ENCODE measurements at regions not wholly inside any gene's neighbourhood (a gene's known extent, or its start where the extent isn't known, plus 50 kb on each side); places are given as distances from the start of the nearest gene placed in this dataset.

DNA sequence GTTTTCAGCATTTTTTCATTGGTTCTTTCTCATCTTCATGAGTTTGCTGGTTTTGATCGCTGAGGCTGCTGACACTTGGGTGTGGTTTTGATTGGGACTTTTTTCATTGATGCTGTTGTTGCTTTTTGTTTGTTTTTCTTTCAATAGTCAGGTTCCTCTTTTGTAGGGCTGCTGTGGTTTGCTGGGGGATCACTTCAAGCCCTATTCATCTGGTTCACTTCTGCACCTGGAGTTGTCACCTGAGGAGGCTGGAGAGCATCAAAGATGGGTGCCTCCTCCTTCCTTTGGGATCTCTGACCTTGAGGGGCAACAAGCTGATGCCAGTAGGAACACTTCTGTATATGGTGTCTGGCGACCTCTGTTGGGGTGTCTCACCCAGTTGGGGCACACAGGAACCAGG is 1279.9 kb upstream of the TMPRSS15 start:
- no peak overlapping the region for H3K9ac ChIP-seq (ENCODE audit: insufficient read length, low read depth)
- peaks cover 3% of the 10 kb centered on the region for H3K4me1 ChIP-seq (ENCODE audit: insufficient read depth, insufficient read length)
- no peaks in the 10 kb centered on the region for H3K27me3 ChIP-seq (ENCODE audit: insufficient read depth, insufficient read length)
- H3K36me3 ChIP-seq (ENCODE audit: insufficient read depth, insufficient read length, low read length), result no peaks in the 10 kb centered on the region
- TF ChIP-seq SUZ12 (IDR thresholded peaks at IDR 0.05; ENCODE audit: extremely low read depth, insufficient read depth, insufficient read length) (no peak), YY1 (IDR thresholded peaks at IDR 0.05; ENCODE audit: insufficient read depth, insufficient read length) (no peak), ZNF274 (IDR thresholded peaks at IDR 0.05; ENCODE audit: low read depth, low read length) (no peak)
- no peak overlapping the region for H3K4me3 ChIP-seq (ENCODE audit: insufficient read length, low read depth)
- DNase-seq (ENCODE audit: low read depth, low spot score), result no peak
- H3K9me3 ChIP-seq (ENCODE audit: insufficient read depth, low read length), result peaks cover 7% of the 10 kb centered on the region; the same call in 1 of the 2 replicates

DNA sequence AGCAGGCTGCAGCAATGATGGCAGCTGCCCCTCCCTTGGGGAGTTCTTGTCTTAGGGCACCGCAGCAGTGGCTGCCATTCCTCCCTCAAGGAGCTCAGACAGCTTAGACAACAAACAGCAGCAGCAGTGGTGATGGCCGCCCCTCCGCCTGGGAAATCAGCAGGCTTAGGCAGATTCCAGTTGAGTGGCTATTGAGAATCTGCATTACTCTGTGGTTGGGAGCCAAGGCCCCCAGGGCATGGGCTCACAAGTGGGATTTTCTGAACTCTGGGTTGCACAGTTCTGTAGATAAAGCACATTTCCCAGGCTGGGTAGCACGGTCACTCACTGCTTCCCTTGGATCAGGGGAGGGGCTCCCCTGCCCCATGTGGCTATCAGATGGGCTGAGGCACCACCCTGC is 1280.7 kb upstream of the TMPRSS15 start:
- no peak for TF ChIP-seq ZNF274 (IDR thresholded peaks at IDR 0.05; ENCODE audit: low read depth, low read length)
- no peak for TF ChIP-seq SUZ12 (IDR thresholded peaks at IDR 0.05; ENCODE audit: extremely low read depth, insufficient read depth, insufficient read length)
- no peak for TF ChIP-seq YY1 (IDR thresholded peaks at IDR 0.05; ENCODE audit: insufficient read depth, insufficient read length)
- Histone ChIP-seq H3K27me3 (ENCODE audit: insufficient read depth, insufficient read length) (no peaks in the 10 kb centered on the region), H3K4me3 (ENCODE audit: insufficient read length, low read depth) (no peak overlapping the region), H3K36me3 (ENCODE audit: insufficient read depth, insufficient read length, low read length) (no peaks in the 10 kb centered on the region), H3K9me3 (ENCODE audit: insufficient read depth, low read length) (peaks cover 7% of the 10 kb centered on the region; the same call in 1 of the 2 replicates), H3K4me1 (ENCODE audit: insufficient read depth, insufficient read length) (peaks cover 3% of the 10 kb centered on the region), H3K9ac (ENCODE audit: insufficient read length, low read depth) (no peak overlapping the region)
- DNase-seq (ENCODE audit: low read depth, low spot score), result no peak

DNA sequence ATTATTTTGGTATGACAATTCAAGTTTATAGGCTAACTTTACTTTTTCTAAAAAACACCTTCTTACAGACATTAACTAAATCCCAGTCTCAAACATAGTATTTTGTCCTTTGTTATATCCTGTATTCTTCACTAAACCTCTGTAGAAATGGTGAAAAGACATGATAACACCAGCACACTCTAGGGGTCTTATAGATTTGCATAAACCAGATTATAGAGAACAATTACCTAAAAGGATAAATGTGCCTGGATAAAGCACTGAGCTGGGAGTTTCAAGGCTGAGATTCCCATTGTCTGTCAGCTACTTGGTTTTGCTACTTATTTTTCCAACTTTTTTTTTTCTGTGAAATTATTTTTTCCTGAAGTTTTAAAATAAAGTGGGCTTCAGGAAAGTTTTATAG is 1288.6 kb upstream of the TMPRSS15 start:
- H3K4me3 ChIP-seq (ENCODE audit: insufficient read length, low read depth), result no peak overlapping the region
- no peaks in the 10 kb centered on the region for H3K4me1 ChIP-seq (ENCODE audit: insufficient read depth, insufficient read length)
- DNase-seq (ENCODE audit: low read depth, low spot score), result no peak
- no peaks in the 10 kb centered on the region for H3K9me3 ChIP-seq (ENCODE audit: insufficient read depth, low read length)
- H3K27me3 ChIP-seq (ENCODE audit: insufficient read depth, insufficient read length), result no peaks in the 10 kb centered on the region
- TF ChIP-seq SUZ12 (IDR thresholded peaks at IDR 0.05; ENCODE audit: extremely low read depth, insufficient read depth, insufficient read length) (no peak), YY1 (IDR thresholded peaks at IDR 0.05; ENCODE audit: insufficient read depth, insufficient read length) (no peak), ZNF274 (IDR thresholded peaks at IDR 0.05; ENCODE audit: low read depth, low read length) (no peak)
- H3K36me3 ChIP-seq (ENCODE audit: insufficient read depth, insufficient read length, low read length), result no peaks in the 10 kb centered on the region
- no peak overlapping the region for H3K9ac ChIP-seq (ENCODE audit: insufficient read length, low read depth)

DNA sequence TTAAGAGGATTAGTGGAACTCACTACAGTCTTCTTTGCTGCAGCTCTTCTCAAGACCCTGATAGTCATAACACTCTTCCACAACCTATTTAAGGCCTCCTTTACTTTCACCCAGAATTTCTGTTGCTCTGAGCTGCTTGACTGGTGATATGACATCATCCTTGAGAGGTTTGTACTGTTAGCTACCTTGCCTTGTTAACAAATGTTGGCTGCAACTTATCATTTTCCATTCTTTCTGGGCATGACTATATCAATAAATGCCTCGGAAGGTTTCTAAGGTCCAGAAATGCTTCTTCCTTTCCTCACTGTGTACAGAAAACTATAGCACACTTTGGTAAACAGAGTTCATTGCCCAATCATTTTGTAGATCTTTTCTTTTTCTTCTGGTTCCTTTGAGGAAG is 1292.2 kb upstream of the TMPRSS15 start:
- TF ChIP-seq ZNF274 (IDR thresholded peaks at IDR 0.05; ENCODE audit: low read depth, low read length) (no peak), SUZ12 (IDR thresholded peaks at IDR 0.05; ENCODE audit: extremely low read depth, insufficient read depth, insufficient read length) (no peak), YY1 (IDR thresholded peaks at IDR 0.05; ENCODE audit: insufficient read depth, insufficient read length) (no peak)
- no peaks in the 10 kb centered on the region for H3K36me3 ChIP-seq (ENCODE audit: insufficient read depth, insufficient read length, low read length)
- no peak overlapping the region for H3K9ac ChIP-seq (ENCODE audit: insufficient read length, low read depth)
- H3K27me3 ChIP-seq (ENCODE audit: insufficient read depth, insufficient read length), result no peaks in the 10 kb centered on the region
- no peaks in the 10 kb centered on the region for H3K9me3 ChIP-seq (ENCODE audit: insufficient read depth, low read length)
- H3K4me3 ChIP-seq (ENCODE audit: insufficient read length, low read depth), result no peak overlapping the region
- DNase-seq (ENCODE audit: low read depth, low spot score), result no peak
- H3K4me1 ChIP-seq (ENCODE audit: insufficient read depth, insufficient read length), result no peaks in the 10 kb centered on the region

DNA sequence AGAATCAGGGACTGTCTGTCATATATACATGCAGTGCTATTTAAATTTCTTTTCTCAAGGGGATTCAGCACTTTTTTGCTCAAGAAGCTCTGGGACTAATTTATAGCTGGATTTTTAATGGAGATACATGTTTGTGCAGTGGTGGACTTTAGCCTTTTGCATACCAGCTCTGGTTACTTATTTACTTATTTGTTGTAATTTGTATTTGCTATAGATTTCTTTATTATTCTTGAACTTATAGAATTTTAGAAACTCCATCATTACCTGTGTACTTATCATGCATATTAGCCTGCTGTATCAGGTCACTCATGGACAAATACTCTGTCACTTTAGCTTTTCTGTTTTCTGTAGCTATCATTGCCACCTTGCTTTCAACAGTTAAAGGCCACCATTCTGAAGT is 1296.9 kb upstream of the TMPRSS15 start:
- Histone ChIP-seq H3K36me3 (ENCODE audit: insufficient read depth, insufficient read length, low read length) (no peaks in the 10 kb centered on the region), H3K4me3 (ENCODE audit: insufficient read length, low read depth) (no peak overlapping the region), H3K27me3 (ENCODE audit: insufficient read depth, insufficient read length) (no peaks in the 10 kb centered on the region), H3K9ac (ENCODE audit: insufficient read length, low read depth) (no peak overlapping the region), H3K9me3 (ENCODE audit: insufficient read depth, low read length) (no peaks in the 10 kb centered on the region), H3K4me1 (ENCODE audit: insufficient read depth, insufficient read length) (no peaks in the 10 kb centered on the region)
- TF ChIP-seq SUZ12 (IDR thresholded peaks at IDR 0.05; ENCODE audit: extremely low read depth, insufficient read depth, insufficient read length), result no peak
- no peak for TF ChIP-seq YY1 (IDR thresholded peaks at IDR 0.05; ENCODE audit: insufficient read depth, insufficient read length)
- TF ChIP-seq ZNF274 (IDR thresholded peaks at IDR 0.05; ENCODE audit: low read depth, low read length), result no peak
- no peak for DNase-seq (ENCODE audit: low read depth, low spot score)

DNA sequence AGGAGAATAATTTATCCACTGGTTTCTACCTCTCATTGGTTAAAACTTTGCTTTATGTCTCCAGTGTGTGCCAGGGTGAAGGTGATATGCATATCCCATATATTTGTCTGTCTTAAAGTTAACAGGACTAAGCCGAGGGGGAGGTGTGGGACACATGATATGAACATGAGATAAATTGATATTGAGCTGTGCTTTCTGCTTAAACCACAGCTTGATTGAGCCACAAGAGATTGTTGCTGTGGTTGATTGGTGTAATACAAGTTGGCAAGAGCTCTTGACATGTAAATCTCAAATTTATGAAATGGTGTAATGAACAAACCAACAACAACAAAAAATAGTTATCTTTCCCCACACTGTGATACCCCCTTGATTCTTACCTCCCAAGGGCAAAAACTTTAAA is 1295.5 kb upstream of the NCAM2 start:
- H3K4me3 ChIP-seq (ENCODE audit: insufficient read length, low read depth), result no peak overlapping the region
- no peaks in the 10 kb centered on the region for H3K27me3 ChIP-seq (ENCODE audit: insufficient read depth, insufficient read length)
- H3K9ac ChIP-seq (ENCODE audit: insufficient read length, low read depth), result no peak overlapping the region
- H3K4me1 ChIP-seq (ENCODE audit: insufficient read depth, insufficient read length), result no peaks in the 10 kb centered on the region
- H3K36me3 ChIP-seq (ENCODE audit: insufficient read depth, insufficient read length, low read length), result no peaks in the 10 kb centered on the region
- no peak for TF ChIP-seq ZNF274 (IDR thresholded peaks at IDR 0.05; ENCODE audit: low read depth, low read length)
- no peak for TF ChIP-seq SUZ12 (IDR thresholded peaks at IDR 0.05; ENCODE audit: extremely low read depth, insufficient read depth, insufficient read length)
- TF ChIP-seq YY1 (IDR thresholded peaks at IDR 0.05; ENCODE audit: insufficient read depth, insufficient read length), result no peak
- peaks cover 5% of the 10 kb centered on the region for H3K9me3 ChIP-seq (ENCODE audit: insufficient read depth, low read length)
- no peak for DNase-seq (ENCODE audit: low read depth, low spot score)

DNA sequence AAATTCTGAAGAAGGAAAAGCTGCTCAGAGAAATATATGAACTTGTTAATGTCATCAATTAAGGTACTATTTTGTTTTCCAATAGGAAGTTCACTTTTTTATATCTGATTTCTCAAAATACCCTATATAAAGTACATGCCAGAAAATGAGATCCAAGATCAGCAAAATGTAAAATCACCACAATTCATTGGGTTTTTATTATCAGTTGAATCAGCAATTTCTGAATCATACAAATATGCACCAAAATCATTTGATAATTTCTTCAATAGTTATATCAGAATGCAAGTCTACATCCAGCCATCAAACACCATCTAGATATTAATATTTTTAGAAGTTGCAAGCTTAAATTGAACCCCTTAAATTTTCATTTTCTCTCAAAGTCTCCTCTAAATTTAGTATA is 1293.4 kb upstream of the NCAM2 start:
- no peak overlapping the region for H3K9ac ChIP-seq (ENCODE audit: insufficient read length, low read depth)
- no peak overlapping the region for H3K4me3 ChIP-seq (ENCODE audit: insufficient read length, low read depth)
- H3K27me3 ChIP-seq (ENCODE audit: insufficient read depth, insufficient read length), result no peaks in the 10 kb centered on the region
- H3K9me3 ChIP-seq (ENCODE audit: insufficient read depth, low read length), result peaks cover 5% of the 10 kb centered on the region
- no peaks in the 10 kb centered on the region for H3K4me1 ChIP-seq (ENCODE audit: insufficient read depth, insufficient read length)
- TF ChIP-seq ZNF274 (IDR thresholded peaks at IDR 0.05; ENCODE audit: low read depth, low read length) (no peak), YY1 (IDR thresholded peaks at IDR 0.05; ENCODE audit: insufficient read depth, insufficient read length) (no peak), SUZ12 (IDR thresholded peaks at IDR 0.05; ENCODE audit: extremely low read depth, insufficient read depth, insufficient read length) (no peak)
- no peaks in the 10 kb centered on the region for H3K36me3 ChIP-seq (ENCODE audit: insufficient read depth, insufficient read length, low read length)
- DNase-seq (ENCODE audit: low read depth, low spot score), result no peak

Measured in NT2/D1 (cell line).